Caco-2 (cell line): ENCODE measurements at regions not wholly inside any gene's neighbourhood (a gene's known extent, or its start where the extent isn't known, plus 50 kb on each side); places are given as distances from the start of the nearest gene placed in this dataset.

ENCODE experiments used
- BruUV-seq: library from RNA; stranded (reverse); fragments of 400-500 nt; replicated peaks from 2 replicates; lab custom pipeline; 2021; lab: Mats Ljungman, UMichigan
- CTCF ChIA-PET: fragments of 300-600 bp; sonication (Branson Sonifier 250); formaldehyde crosslinking; loops from one replicate; lab custom pipeline; 2022; ENCODE audit warnings: antibody characterized with exemption; lab: Charles Lee
- POLR2A ChIA-PET: fragments of 300-600 bp; sonication (Branson Sonifier 250); formaldehyde crosslinking; loops from one replicate; lab custom pipeline; 2022; ENCODE audit warnings: antibody characterized with exemption; lab: Charles Lee
- DNase-seq, 2 experiments: peaks; one replicate each; pipeline versions ENCODE4 v3.0.0 to v3.0.0-alpha.2; 2020 to 2022
- H3K27me3 ChIP-seq: replicated peaks from 2 replicates; pipeline ENCODE4 v1.6.0; 2011; ENCODE audit warnings: low read length; ENCODE audit not compliant: control insufficient read depth, insufficient read depth
- H3K36me3 ChIP-seq: 2 replicates; pipeline ENCODE4 v1.5.1; 2011; ENCODE audit warnings: low read length; ENCODE audit not compliant: control insufficient read depth, insufficient read depth
- H3K4me1 ChIP-seq: fragments of 250-450 bp; sonication (Bioruptor Pico); 2 replicates; pipeline ENCODE4 v1.5.1; 2020; ENCODE audit warnings: mild to moderate bottlenecking
- H3K4me3 ChIP-seq: 2 replicates; pipeline ENCODE4 v1.5.1; 2011; ENCODE audit warnings: low read depth, mild to moderate bottlenecking, control low read depth, low read length
- H3K9me3 ChIP-seq: fragments of 250-450 bp; sonication (Bioruptor Pico); 2 replicates; pipeline ENCODE4 v1.5.1; 2020; ENCODE audit warnings: mild to moderate bottlenecking, moderate library complexity
- H3K27ac Mint-ChIP-seq: one replicate; pipeline ENCODE4 v1.8.0; 2022; ENCODE audit warnings: mixed read lengths; ENCODE audit not compliant: unreplicated experiment
- H3K27me3 Mint-ChIP-seq: one replicate; pipeline ENCODE4 v1.8.0; 2022; ENCODE audit warnings: mixed read lengths; ENCODE audit not compliant: insufficient read depth, unreplicated experiment
- H3K36me3 Mint-ChIP-seq: one replicate; pipeline ENCODE4 v1.8.0; 2022; ENCODE audit warnings: mild to moderate bottlenecking, mixed read lengths; ENCODE audit not compliant: insufficient read depth, unreplicated experiment
- H3K4me1 Mint-ChIP-seq: one replicate; pipeline ENCODE4 v1.8.0; 2022; ENCODE audit warnings: low read depth, mixed read lengths; ENCODE audit not compliant: unreplicated experiment
- H3K4me3 Mint-ChIP-seq: one replicate; pipeline ENCODE4 v1.8.0; 2022; ENCODE audit warnings: mild to moderate bottlenecking, moderate library complexity, mixed read lengths; ENCODE audit not compliant: unreplicated experiment
- H3K9me3 Mint-ChIP-seq: one replicate; pipeline ENCODE4 v1.8.0; 2022; ENCODE audit warnings: mixed read lengths; ENCODE audit not compliant: unreplicated experiment
- intact Hi-C: fragments of 100-400 bp; cut with micrococcal nuclease; formaldehyde crosslinking; loops from one replicate; pipeline ENCODE4 v1.10.0; 2022; ENCODE audit not compliant: unreplicated experiment
- TF ChIP-seq, protein P1 (sequence below), 2 experiments: fragments of 200-600 bp in 1 of 2; IDR thresholded peaks; 1 replicate in 1 of 2; 2 replicates in 1 of 2; pipeline versions ENCODE4 v1.5.1 to v1.8.0; 2011 to 2022; ENCODE audit warnings: antibody characterized with exemption in 1 of 2, control low read depth in 1 of 2, inconsistent platforms in 1 of 2, low read depth in 1 of 2, low read length in 1 of 2, mild to moderate bottlenecking in 1 of 2, moderate library complexity in 1 of 2; ENCODE audit not compliant: insufficient read depth in 1 of 2, severe bottlenecking in 1 of 2, unreplicated experiment in 1 of 2

DNA sequence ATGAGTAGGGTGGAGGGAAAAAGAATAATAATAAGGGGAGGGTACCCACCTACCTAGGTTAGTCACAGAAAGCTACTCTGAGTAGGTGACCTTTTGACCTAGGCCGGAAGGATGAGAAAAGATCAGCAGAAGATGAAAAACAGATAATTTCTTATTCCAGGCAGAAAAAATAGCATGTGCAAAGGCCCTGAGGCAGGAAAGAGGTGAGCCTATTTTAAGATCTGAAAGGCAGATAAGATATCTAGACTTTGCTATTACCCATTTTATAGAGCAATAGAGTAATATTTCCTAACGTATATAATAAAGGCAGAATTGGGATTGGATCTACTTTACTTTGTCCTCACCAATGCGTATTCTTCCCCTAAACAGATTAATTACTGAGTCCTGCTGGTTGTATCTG is 393.9 kb upstream of the MPDZ start:
- Mint-ChIP-seq H3K4me1 (no peaks in the 10 kb centered on the region), H3K27ac (no peak overlapping the region), H3K9me3 (no peaks in the 10 kb centered on the region), H3K27me3 (no peaks in the 10 kb centered on the region), H3K4me3 (no peak overlapping the region), H3K36me3 (no peaks in the 10 kb centered on the region)
- CTCF ChIA-PET, result no interaction called here
- BruUV-seq, result no TSS peak
- Histone ChIP-seq H3K27me3 (no peaks in the 10 kb centered on the region), H3K36me3 (no peaks in the 10 kb centered on the region), H3K4me1 (no peaks in the 10 kb centered on the region), H3K4me3 (no peak overlapping the region), H3K9me3 (no peaks in the 10 kb centered on the region)
- intact Hi-C loops, result no loop called here
- POLR2A ChIA-PET, result no interaction called here
- no peak for DNase-seq
- TF ChIP-seq, protein P1, sequence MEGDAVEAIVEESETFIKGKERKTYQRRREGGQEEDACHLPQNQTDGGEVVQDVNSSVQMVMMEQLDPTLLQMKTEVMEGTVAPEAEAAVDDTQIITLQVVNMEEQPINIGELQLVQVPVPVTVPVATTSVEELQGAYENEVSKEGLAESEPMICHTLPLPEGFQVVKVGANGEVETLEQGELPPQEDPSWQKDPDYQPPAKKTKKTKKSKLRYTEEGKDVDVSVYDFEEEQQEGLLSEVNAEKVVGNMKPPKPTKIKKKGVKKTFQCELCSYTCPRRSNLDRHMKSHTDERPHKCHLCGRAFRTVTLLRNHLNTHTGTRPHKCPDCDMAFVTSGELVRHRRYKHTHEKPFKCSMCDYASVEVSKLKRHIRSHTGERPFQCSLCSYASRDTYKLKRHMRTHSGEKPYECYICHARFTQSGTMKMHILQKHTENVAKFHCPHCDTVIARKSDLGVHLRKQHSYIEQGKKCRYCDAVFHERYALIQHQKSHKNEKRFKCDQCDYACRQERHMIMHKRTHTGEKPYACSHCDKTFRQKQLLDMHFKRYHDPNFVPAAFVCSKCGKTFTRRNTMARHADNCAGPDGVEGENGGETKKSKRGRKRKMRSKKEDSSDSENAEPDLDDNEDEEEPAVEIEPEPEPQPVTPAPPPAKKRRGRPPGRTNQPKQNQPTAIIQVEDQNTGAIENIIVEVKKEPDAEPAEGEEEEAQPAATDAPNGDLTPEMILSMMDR (IDR thresholded peaks at IDR 0.05; ENCODE audit: insufficient read depth in 1 of 2, low read depth in 1 of 2, low read length in 1 of 2, severe bottlenecking in 1 of 2, unreplicated experiment in 1 of 2), result no peak

- Mint-ChIP-seq H3K4me1 (no peaks in the 10 kb centered on the region), H3K27me3 (no peaks in the 10 kb centered on the region)
- CTCF ChIA-PET, result no interaction called here
Observed at GRCh38 chr9:13665418-13666066, 386.1 kb upstream of the MPDZ start.

GRCh38 chr9:13661014-13661413 is 381.5 kb upstream of the MPDZ start:
- H3K9me3 ChIP-seq, result no peaks in the 10 kb centered on the region
- Mint-ChIP-seq H3K4me1 (no peaks in the 10 kb centered on the region), H3K9me3 (no peaks in the 10 kb centered on the region), H3K27me3 (no peaks in the 10 kb centered on the region), H3K27ac (no peak overlapping the region), H3K36me3 (no peaks in the 10 kb centered on the region), H3K4me3 (no peak overlapping the region)
- ChIA-PET CTCF (no interaction called here), POLR2A (no interaction called here)
- no peak overlapping the region for H3K4me3 ChIP-seq
- no peak for DNase-seq
- no peaks in the 10 kb centered on the region for H3K36me3 ChIP-seq
- intact Hi-C loops, result no loop called here
- no peaks in the 10 kb centered on the region for H3K27me3 ChIP-seq
- no TSS peak for BruUV-seq
- no peaks in the 10 kb centered on the region for H3K4me1 ChIP-seq
- TF ChIP-seq, protein P1 (IDR thresholded peaks at IDR 0.05; ENCODE audit: insufficient read depth in 1 of 2, low read depth in 1 of 2, low read length in 1 of 2, severe bottlenecking in 1 of 2, unreplicated experiment in 1 of 2), result no peak

More at GRCh38 chr9:13665418-13666066, 386.1 kb upstream of the MPDZ start:
- H3K4me3 Mint-ChIP-seq, result no peak overlapping the region
- POLR2A ChIA-PET, result no interaction called here
- no peak for DNase-seq
- H3K27ac Mint-ChIP-seq, result no peak overlapping the region
- H3K27me3 ChIP-seq, result no peaks in the 10 kb centered on the region
- H3K36me3 Mint-ChIP-seq, result no peaks in the 10 kb centered on the region
- BruUV-seq, result no TSS peak
- H3K9me3 ChIP-seq, result no peaks in the 10 kb centered on the region
- TF ChIP-seq, protein P1 (IDR thresholded peaks at IDR 0.05; ENCODE audit: insufficient read depth in 1 of 2, low read depth in 1 of 2, low read length in 1 of 2, severe bottlenecking in 1 of 2, unreplicated experiment in 1 of 2), result no peak
- no peaks in the 10 kb centered on the region for H3K9me3 Mint-ChIP-seq
- intact Hi-C loops, result no loop called here
- no peak overlapping the region for H3K4me3 ChIP-seq
- H3K36me3 ChIP-seq, result no peaks in the 10 kb centered on the region
- H3K4me1 ChIP-seq, result no peaks in the 10 kb centered on the region
